Cortex of kidney (tissue), 1 donor: ENCODE measurements at regions not wholly inside any gene's neighbourhood (a gene's known extent, or its start where the extent isn't known, plus 50 kb on each side); places are given as distances from the start of the nearest gene placed in this dataset.
"Not testable (repeated sequence)": the region's sequence is repeated elsewhere in the genome, so short reads cannot be mapped to it uniquely, and the experiment has no call there.

ENCODE experiments used
- DNase-seq: peaks from one replicate; lab custom pipeline; 2025; lab: John Stamatoyannopoulos, UW

- no peak for DNase-seq
These were observed 794.9 kb downstream of the MAT2B start for GRCh38 chr5:164300295-164300694.

GRCh38 chr5:164301136-164301535 lies 795.7 kb downstream of the MAT2B start:
- DNase-seq = no peak

- no peak for DNase-seq
These were observed 796.3 kb downstream of the MAT2B start for GRCh38 chr5:164301708-164302107.

- no peak for DNase-seq
These were observed 797.3 kb downstream of the MAT2B start for GRCh38 chr5:164302533-164303235.

- DNase-seq = no peak
These were observed 798.3 kb downstream of the MAT2B start for GRCh38 chr5:164303646-164304215.

- DNase-seq = no peak
These were observed 801.2 kb downstream of the MAT2B start for GRCh38 chr5:164306662-164307061.

GRCh38 chr5:164312801-164313200 lies 807.4 kb downstream of the MAT2B start:
- DNase-seq = no peak

- DNase-seq = no peak
These were observed 812.3 kb downstream of the MAT2B start for GRCh38 chr5:164317676-164318075.

- no peak for DNase-seq
These were observed 813.7 kb downstream of the MAT2B start for GRCh38 chr5:164319161-164319560.

- DNase-seq = no peak
These were observed 818.8 kb downstream of the MAT2B start for GRCh38 chr5:164324239-164324638.

- DNase-seq = no peak
These were observed 820.8 kb downstream of the MAT2B start for GRCh38 chr5:164326219-164326618.

- not testable (repeated sequence) for DNase-seq
These were observed 821.7 kb downstream of the MAT2B start for GRCh38 chr5:164327166-164327565.

GRCh38 chr5:164332349-164333196 lies 827.2 kb downstream of the MAT2B start:
- no peak for DNase-seq

- DNase-seq = no peak
These were observed 830.4 kb downstream of the MAT2B start for GRCh38 chr5:164335837-164336236.

GRCh38 chr5:164336276-164336675 lies 830.9 kb downstream of the MAT2B start:
- no peak for DNase-seq

GRCh38 chr5:164336906-164337305 lies 831.5 kb downstream of the MAT2B start:
- DNase-seq = no peak

- DNase-seq = no peak
These were observed 835.7 kb downstream of the MAT2B start for GRCh38 chr5:164341056-164341619.

- no peak for DNase-seq
These were observed 839.9 kb downstream of the MAT2B start for GRCh38 chr5:164345173-164345849.

- DNase-seq = no peak
These were observed 840.4 kb downstream of the MAT2B start for GRCh38 chr5:164345853-164346252.

- no peak for DNase-seq
These were observed 841.6 kb downstream of the MAT2B start for GRCh38 chr5:164346785-164347630.

- no peak for DNase-seq
These were observed 844.8 kb downstream of the MAT2B start for GRCh38 chr5:164350236-164350635.
